ENCODE measurements at regions not wholly inside any gene's neighbourhood (a gene's known extent, or its start where the extent isn't known, plus 50 kb on each side); places are given as distances from the start of the nearest gene placed in this dataset.

DNA sequence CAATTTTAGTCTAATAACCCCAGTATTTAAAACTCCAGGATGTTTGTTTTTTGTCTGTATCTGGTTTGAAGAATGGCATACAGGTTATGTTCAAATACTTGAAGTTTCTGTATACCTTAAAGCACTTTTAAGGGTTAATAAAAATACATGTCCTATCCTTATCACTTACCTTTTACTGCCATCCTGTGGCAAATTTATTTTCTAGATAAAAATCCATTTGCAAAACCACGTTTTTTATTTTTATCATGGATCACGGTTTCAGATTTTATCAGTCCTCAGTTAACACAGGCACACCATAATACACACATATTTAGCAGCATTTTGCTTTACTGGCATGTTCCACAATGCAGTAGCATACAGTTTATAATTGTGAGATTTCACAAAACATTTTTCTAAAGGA, 113.3 kb upstream of the H2AZ1 start:
- TF ChIP-seq EZH2 (IDR thresholded peaks at IDR 0.05) (no peak), POLR2AphosphoS5 (IDR thresholded peaks at IDR 0.05; ENCODE audit: borderline replicate concordance, low read depth, low read length) (no peak), FOXP2 (optimal IDR thresholded peaks at IDR 0.05; ENCODE audit: control extremely low read depth, extremely low read length, insufficient read depth) (no peak)
